H1 (cell line): ENCODE measurements at regions not wholly inside any gene's neighbourhood (a gene's known extent, or its start where the extent isn't known, plus 50 kb on each side); places are given as distances from the start of the nearest gene placed in this dataset.

ENCODE experiments used
- CTCF ChIA-PET: fragments of 300-600 bp; sonication (Branson Sonifier 250); formaldehyde crosslinking; loops from one replicate; lab custom pipeline; 2021; ENCODE audit not compliant: partially characterized antibody; lab: Charles Lee
- POLR2A ChIA-PET: fragments of 300-600 bp; sonication (Branson Sonifier 250); formaldehyde crosslinking; loops from one replicate; lab custom pipeline; 2021; ENCODE audit warnings: inconsistent platforms; ENCODE audit not compliant: partially characterized antibody; lab: Charles Lee
- DNase-seq, 2 experiments: peaks; one replicate each; pipeline versions ENCODE4 v3.0.0 to v3.0.0-alpha.2; 2010 to 2022; ENCODE audit warnings: low spot score in 2 of 2, low read depth in 1 of 2, mixed read lengths in 1 of 2
- FAIRE-seq: peaks from 2 replicates; lab custom pipeline; 2011; peaks lifted over from hg19 to GRCh38; lab: Jason Lieb, UNC
- H2AFZ ChIP-seq: 2 replicates; pipeline ENCODE4 v1.8.1; 2012; ENCODE audit warnings: low read length, inconsistent platforms
- H2AK5ac ChIP-seq: 2 replicates; pipeline ENCODE4 v1.6.1; 2013; ENCODE audit warnings: low read depth, low read length
- H2BK120ac ChIP-seq: replicated peaks from 2 replicates; pipeline ENCODE3; 2013; ENCODE audit warnings: low read depth, low read length, inconsistent platforms
- H2BK12ac ChIP-seq: 2 replicates; pipeline ENCODE4 v1.6.1; 2013; ENCODE audit warnings: low read depth, low read length
- H2BK15ac ChIP-seq: 2 replicates; pipeline ENCODE4 v1.6.1; 2013; ENCODE audit warnings: low read length
- H2BK20ac ChIP-seq: 2 replicates; pipeline ENCODE4 v1.6.1; 2013; ENCODE audit warnings: low read length
- H2BK5ac ChIP-seq: 2 replicates; pipeline ENCODE4 v1.6.1; 2013; ENCODE audit warnings: low read depth, low read length
- H3K14ac ChIP-seq: 2 replicates; pipeline ENCODE4 v1.6.1; 2013; ENCODE audit warnings: inconsistent platforms; ENCODE audit not compliant: insufficient read length
- H3K18ac ChIP-seq: 2 replicates; pipeline ENCODE4 v1.6.1; 2013; ENCODE audit warnings: low read length; ENCODE audit errors: extremely low read depth
- H3K23ac ChIP-seq: 2 replicates; pipeline ENCODE4 v1.6.1; 2013; ENCODE audit warnings: inconsistent platforms; ENCODE audit not compliant: insufficient read length
- H3K23me2 ChIP-seq: 2 replicates; pipeline ENCODE4 v1.6.1; 2013; ENCODE audit warnings: low read depth, low read length
- H3K27ac ChIP-seq: 2 replicates; pipeline ENCODE4 v1.6.1; 2011; ENCODE audit warnings: low read depth, low read length, inconsistent platforms
- H3K27me3 ChIP-seq, 4 experiments: replicated peaks in 1 of 4; 1 replicate in 1 of 4; 2 replicates in 3 of 4; pipeline versions ENCODE4 v1.6.1 to v1.8.1; 2011 to 2013; ENCODE audit warnings: low read length in 3 of 4, mild to moderate bottlenecking in 3 of 4, inconsistent platforms in 2 of 4, mixed read lengths in 2 of 4, moderate library complexity in 1 of 4; ENCODE audit not compliant: control insufficient read depth in 3 of 4, insufficient read depth in 3 of 4; ENCODE audit errors: extremely low read depth in 1 of 4
- H3K36me3 ChIP-seq, 4 experiments: 2 replicates each; pipeline versions ENCODE4 v1.6.1 to v1.8.1; 2011 to 2013; ENCODE audit warnings: mild to moderate bottlenecking in 4 of 4, low read length in 3 of 4, moderate library complexity in 2 of 4, control low read depth in 1 of 4, inconsistent platforms in 1 of 4; ENCODE audit not compliant: insufficient read depth in 4 of 4, control insufficient read depth in 2 of 4
- H3K4ac ChIP-seq: replicated peaks from 2 replicates; pipeline ENCODE3; 2013; ENCODE audit warnings: low read length, low read depth, mixed read lengths, inconsistent platforms; ENCODE audit not compliant: insufficient read length
- H3K4me1 ChIP-seq, 4 experiments: replicated peaks in 1 of 4; 1 replicate in 1 of 4; 2 replicates in 3 of 4; pipeline versions ENCODE4 v1.6.1 to v1.8.1; 2011 to 2013; ENCODE audit warnings: low read length in 3 of 4, inconsistent platforms in 2 of 4, mixed read lengths in 1 of 4; ENCODE audit not compliant: insufficient read depth in 4 of 4, control insufficient read depth in 3 of 4
- H3K4me2 ChIP-seq, 2 experiments: 2 replicates each; pipeline versions ENCODE4 v1.6.1 to v1.8.1; 2011 to 2013; ENCODE audit warnings: low read depth in 2 of 2, low read length in 2 of 2, control low read depth in 1 of 2, inconsistent platforms in 1 of 2, mild to moderate bottlenecking in 1 of 2; ENCODE audit not compliant: insufficient read depth in 1 of 2
- H3K4me3 ChIP-seq, 4 experiments: fragments of 200-600, 300-600 bp in 1 of 4; sonication (generic), shearing (Covaris generic), sonication (Bioruptor Twin) in 1 of 4; 2 replicates each; pipeline versions ENCODE4 v1.5.1 to v1.8.1; 2011 to 2016; ENCODE audit warnings: low read length in 4 of 4, low read depth in 3 of 4, control low read depth in 2 of 4, inconsistent platforms in 2 of 4, mild to moderate bottlenecking in 2 of 4, mixed read lengths in 1 of 4, moderate library complexity in 1 of 4; ENCODE audit not compliant: insufficient read depth in 2 of 4; ENCODE audit errors: extremely low read depth in 1 of 4
- H3K56ac ChIP-seq: replicated peaks from 2 replicates; pipeline ENCODE3; 2013; ENCODE audit warnings: low read depth, mild to moderate bottlenecking, mixed read lengths, low read length, inconsistent platforms; ENCODE audit not compliant: insufficient read length
- H3K79me1 ChIP-seq: 2 replicates; pipeline ENCODE4 v1.6.1; 2013; ENCODE audit warnings: low read depth, low read length, control low read depth
- H3K79me2 ChIP-seq, 2 experiments: 2 replicates each; pipeline versions ENCODE4 v1.6.1 to v1.8.1; 2012 to 2013; ENCODE audit warnings: low read length in 2 of 2, mild to moderate bottlenecking in 2 of 2, inconsistent platforms in 1 of 2; ENCODE audit not compliant: insufficient read depth in 2 of 2, control insufficient read depth in 1 of 2
- H3K9ac ChIP-seq, 4 experiments: replicated peaks in 1 of 4; 1 replicate in 1 of 4; 2 replicates in 3 of 4; pipeline versions ENCODE4 v1.6.1 to v1.8.1; 2011 to 2013; ENCODE audit warnings: low read depth in 3 of 4, low read length in 3 of 4, control low read depth in 2 of 4, mild to moderate bottlenecking in 2 of 4, moderate library complexity in 2 of 4, inconsistent platforms in 1 of 4; ENCODE audit errors: extremely low read depth in 1 of 4
- H3K9me3 ChIP-seq, 2 experiments: 2 replicates each; pipeline versions ENCODE4 v1.6.1 to v1.8.1; 2012 to 2013; ENCODE audit warnings: mild to moderate bottlenecking in 2 of 2, moderate library complexity in 2 of 2, control low read depth in 1 of 2, inconsistent platforms in 1 of 2, low read depth in 1 of 2, low read length in 1 of 2, mixed read lengths in 1 of 2; ENCODE audit not compliant: insufficient read depth in 2 of 2
- H4K20me1 ChIP-seq, 2 experiments: replicated peaks in 1 of 2; 2 replicates each; pipeline versions ENCODE3 to v1.8.1; 2011 to 2013; ENCODE audit warnings: inconsistent platforms in 2 of 2, low read length in 2 of 2, mild to moderate bottlenecking in 1 of 2; ENCODE audit not compliant: insufficient read depth in 2 of 2, control insufficient read depth in 1 of 2
- H4K5ac ChIP-seq: 2 replicates; pipeline ENCODE4 v1.6.1; 2013; ENCODE audit warnings: low read length, low read depth, mixed read lengths, inconsistent platforms; ENCODE audit not compliant: insufficient read length
- H4K8ac ChIP-seq: 2 replicates; pipeline ENCODE4 v1.8.0; 2013; ENCODE audit warnings: mild to moderate bottlenecking, moderate library complexity, low read length, inconsistent platforms; ENCODE audit not compliant: insufficient read depth; ENCODE audit errors: extremely low read depth
- H4K91ac ChIP-seq: replicated peaks from 2 replicates; pipeline ENCODE3; 2013; ENCODE audit warnings: low read length, mixed read lengths, inconsistent platforms; ENCODE audit not compliant: insufficient read length
- BCL11A ChIP-seq, 2 experiments: IDR thresholded peaks; one replicate each; pipeline ENCODE4 v1.6.1; 2011; ENCODE audit warnings: low read depth in 2 of 2, low read length in 2 of 2, mild to moderate bottlenecking in 2 of 2
- JUN ChIP-seq: IDR thresholded peaks from 2 replicates; pipeline ENCODE4 v1.6.1; 2011; ENCODE audit warnings: low read depth, mild to moderate bottlenecking, improper control_type of control experiment, low read length
- KDM5A ChIP-seq: fragments of 200-600 bp; IDR thresholded peaks from 2 replicates; pipeline ENCODE4 v1.7.1; 2012; ENCODE audit warnings: mild to moderate bottlenecking, low read length, inconsistent platforms, mixed read lengths
- PHF8 ChIP-seq: fragments of 200-600 bp; sonication (generic); conservative IDR thresholded peaks from 2 replicates; pipeline ENCODE4 v1.7.1; 2012; ENCODE audit warnings: low read depth, mild to moderate bottlenecking, inconsistent platforms, low read length, moderate library complexity
- RNF2 ChIP-seq: fragments of 200-900, 300-1000 bp; sonication (generic); IDR thresholded peaks from 2 replicates; pipeline ENCODE4 v1.7.1; 2016; ENCODE audit warnings: borderline replicate concordance, low read depth, mild to moderate bottlenecking, antibody characterized with exemption, low read length; ENCODE audit not compliant: poor library complexity, severe bottlenecking; ENCODE audit errors: missing control alignments
- SIX5 ChIP-seq: IDR thresholded peaks from 2 replicates; pipeline ENCODE4 v1.6.1; 2011; ENCODE audit warnings: mild to moderate bottlenecking, low read depth, low read length
- SP1 ChIP-seq: IDR thresholded peaks from 2 replicates; pipeline ENCODE4 v1.6.1; 2011; ENCODE audit warnings: low read depth, low read length
- TCF12 ChIP-seq: IDR thresholded peaks from 2 replicates; pipeline ENCODE4 v1.6.1; 2011; ENCODE audit warnings: low read depth, mild to moderate bottlenecking, low read length
- ZNF274 ChIP-seq: IDR thresholded peaks from 2 replicates; pipeline ENCODE4 v1.7.0; 2012; ENCODE audit warnings: low read length, borderline replicate concordance; ENCODE audit errors: extremely low read depth
- WGBS, 2 experiments: shearing (Covaris generic) in 1 of 2; methylation state at CpG; one replicate each; pipeline versions ENCODE4 v1.1.6 to v1.1.7; 2013 to 2015; ENCODE audit warnings: low lambda C conversion rate in 2 of 2, mixed read lengths in 2 of 2, inconsistent platforms in 1 of 2, low coverage in 1 of 2, missing lambda C conversion rate in 1 of 2; ENCODE audit not compliant: insufficient replicate concordance in 2 of 2, insufficient coverage in 1 of 2, insufficient read length in 1 of 2; ENCODE audit errors: extremely low coverage in 1 of 2, missing lambda C conversion rate in 1 of 2; 5-methylcytosine and 5-hydroxymethylcytosine counted together

DNA sequence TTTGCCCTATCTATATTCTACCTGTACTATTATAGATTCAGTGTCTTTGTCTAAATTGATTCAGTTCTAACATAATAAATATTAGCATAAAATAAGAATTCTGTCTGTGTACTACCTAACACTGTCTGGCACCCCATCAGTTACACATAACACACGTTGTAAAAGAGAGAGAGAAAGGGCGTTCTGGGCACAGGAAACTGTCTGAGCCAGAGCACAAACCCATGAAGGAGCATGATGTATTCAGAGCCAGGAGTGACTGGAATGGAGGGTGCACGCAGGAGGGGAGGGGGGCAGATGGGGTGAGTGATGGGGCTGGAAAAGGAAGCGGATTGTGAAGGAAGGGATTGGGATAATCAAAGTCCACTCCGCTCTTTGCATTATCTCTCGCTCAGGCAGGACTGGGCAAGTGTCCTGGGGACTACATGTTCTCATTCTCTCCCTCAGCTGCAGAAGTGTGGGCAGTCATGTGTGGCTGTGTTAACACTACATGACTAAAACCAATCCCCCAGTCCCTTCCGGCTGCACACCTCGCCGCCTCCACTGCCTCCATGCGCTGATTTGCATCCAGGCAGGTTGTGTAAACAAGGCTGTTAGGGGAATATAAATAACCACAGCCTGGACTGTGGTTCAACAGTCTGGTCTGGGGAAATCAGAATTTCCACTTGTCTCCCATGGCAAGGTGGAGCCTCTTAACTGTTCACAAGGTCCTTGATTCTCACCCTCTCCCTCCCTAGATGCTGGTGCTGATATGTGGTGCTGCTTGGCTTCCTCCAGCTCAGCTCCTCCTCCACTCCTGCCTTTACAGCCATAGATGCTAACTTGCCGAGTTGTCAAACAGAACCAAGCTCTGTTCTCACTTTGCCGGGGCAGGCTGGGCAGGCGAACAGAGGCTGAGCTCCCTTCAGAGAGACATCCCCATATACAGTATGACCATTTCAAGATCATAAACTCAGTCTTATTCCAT is 367.5 kb upstream of the BRINP1 start:
- H2BK20ac ChIP-seq, result no peak overlapping the region
- TF ChIP-seq BCL11A (IDR thresholded peaks at IDR 0.05; ENCODE audit: low read depth in 2 of 2, low read length in 2 of 2) (no peak), ZNF274 (no peak), KDM5A (no peak), SIX5 (no peak), RNF2 (no peak), PHF8 (no peak), JUN (no peak), SP1 (no peak), TCF12 (no peak)
- H3K79me1 ChIP-seq, result no peaks in the 10 kb centered on the region
- H3K18ac ChIP-seq, result peak overlapping the region; percentile 38; the same call in 1 of the 2 replicates
- H3K4me3 ChIP-seq, result no peak overlapping the region
- H2AK5ac ChIP-seq, result no peak overlapping the region
- H3K4me1 ChIP-seq, result peaks cover 0 to 3% (median under 1%) of the 10 kb centered on the region in 4 experiments; a peak in 2 of 7 replicates
- H2BK5ac ChIP-seq, result no peak overlapping the region
- H3K36me3 ChIP-seq, result no peaks in the 10 kb centered on the region
- no peaks in the 10 kb centered on the region for H3K79me2 ChIP-seq
- H3K23me2 ChIP-seq, result no peaks in the 10 kb centered on the region
- no peak overlapping the region for H3K27ac ChIP-seq
- H3K23ac ChIP-seq, result no peak overlapping the region
- no peak overlapping the region for H3K14ac ChIP-seq
- H3K9me3 ChIP-seq, result peaks cover 0 to 5% of the 10 kb centered on the region in 2 experiments; a peak in 2 of 4 replicates
- H3K4ac ChIP-seq, result no peak overlapping the region
- no peak overlapping the region for H3K56ac ChIP-seq
- H2AFZ ChIP-seq, result peak overlapping the region; percentile 59; the same call in 1 of the 2 replicates
- no peak overlapping the region for H2BK120ac ChIP-seq
- CTCF ChIA-PET, result interaction anchor here (0.6 kb wide), 1 partner anchor 77 kb away, joined by 3 read pairs; no protein-coding TSS in a partner anchor
- H3K9ac ChIP-seq, result no peak overlapping the region
- H2BK12ac ChIP-seq, result peak overlapping the region; percentile 63; the same call in 1 of the 2 replicates
- H4K8ac ChIP-seq, result peak overlapping the region; percentile 35; the same call in 1 of the 2 replicates
- DNase-seq (no peak), FAIRE-seq (no peak)
- POLR2A ChIA-PET, result no interaction called here
- H3K27me3 ChIP-seq, result no peaks in the 10 kb centered on the region
- H4K91ac ChIP-seq, result peak overlapping the region; percentile 39
- H4K20me1 ChIP-seq, result no peaks in the 10 kb centered on the region
- 94% methylated on average over 13 of the region's 13 CpGs; no CpG with 5 or more reads in 1 of the 2 experiments for WGBS, 2 experiments
- H4K5ac ChIP-seq, result no peak overlapping the region
- no peak overlapping the region for H2BK15ac ChIP-seq
- no peak overlapping the region for H3K4me2 ChIP-seq
